ENCODE measurements at regions not wholly inside any gene's neighbourhood (a gene's known extent, or its start where the extent isn't known, plus 50 kb on each side); places are given as distances from the start of the nearest gene placed in this dataset.
A peak's percentile ranks its signal among the peaks of the same experiment; 100 is the strongest.
"Not testable (repeated sequence)": the region's sequence is repeated elsewhere in the genome, so short reads cannot be mapped to it uniquely, and the experiment has no call there.

- not testable (repeated sequence) for H3K4me3 ChIP-seq (ENCODE audit: severe bottlenecking); H3K9me3 ChIP-seq (ENCODE audit: severe bottlenecking); H3K4me1 ChIP-seq (ENCODE audit: insufficient read depth, poor library complexity, severe bottlenecking); H3K27me3 ChIP-seq (ENCODE audit: insufficient read depth, poor library complexity, severe bottlenecking); H3K36me3 ChIP-seq (ENCODE audit: low read depth); DNase-seq (ENCODE audit: low spot score); ATAC-seq (ENCODE audit: low read depth); H3K27ac ChIP-seq (ENCODE audit: poor library complexity, severe bottlenecking)
Observed at GRCh38 chrX:133483771-133484170, 68.5 kb upstream of the GPC4 start.

- no peak for TF ChIP-seq CTCF (IDR thresholded peaks at IDR 0.05; ENCODE audit: poor library complexity, severe bottlenecking)
- no peak overlapping the region for H3K4me3 ChIP-seq (ENCODE audit: severe bottlenecking)
- H3K27ac ChIP-seq (ENCODE audit: poor library complexity, severe bottlenecking): peak overlapping the region; percentile 45
- ATAC-seq (ENCODE audit: low read depth): peak; percentile 79
- no peak for DNase-seq (ENCODE audit: low spot score)
- H3K27me3 ChIP-seq (ENCODE audit: insufficient read depth, poor library complexity, severe bottlenecking): no peaks in the 10 kb centered on the region
- no peaks in the 10 kb centered on the region for H3K4me1 ChIP-seq (ENCODE audit: insufficient read depth, poor library complexity, severe bottlenecking)
- H3K9me3 ChIP-seq (ENCODE audit: severe bottlenecking): no peaks in the 10 kb centered on the region
- no peaks in the 10 kb centered on the region for H3K36me3 ChIP-seq (ENCODE audit: low read depth)
Observed at GRCh38 chrX:133482056-133482952, 67.0 kb upstream of the GPC4 start.

- DNase-seq (ENCODE audit: low spot score) (no peak), ATAC-seq (ENCODE audit: low read depth) (no peak)
- Histone ChIP-seq H3K4me3 (ENCODE audit: severe bottlenecking) (no peak overlapping the region), H3K27me3 (ENCODE audit: insufficient read depth, poor library complexity, severe bottlenecking) (no peaks in the 10 kb centered on the region), H3K36me3 (ENCODE audit: low read depth) (no peaks in the 10 kb centered on the region), H3K9me3 (ENCODE audit: severe bottlenecking) (no peaks in the 10 kb centered on the region), H3K27ac (ENCODE audit: poor library complexity, severe bottlenecking) (no peak overlapping the region), H3K4me1 (ENCODE audit: insufficient read depth, poor library complexity, severe bottlenecking) (no peaks in the 10 kb centered on the region)
- TF ChIP-seq CTCF (IDR thresholded peaks at IDR 0.05; ENCODE audit: poor library complexity, severe bottlenecking): no peak
Observed at GRCh38 chrX:133477986-133478385, 62.7 kb upstream of the GPC4 start.

- Histone ChIP-seq H3K9me3 (ENCODE audit: severe bottlenecking) (no peaks in the 10 kb centered on the region), H3K36me3 (ENCODE audit: low read depth) (no peaks in the 10 kb centered on the region), H3K27me3 (ENCODE audit: insufficient read depth, poor library complexity, severe bottlenecking) (no peaks in the 10 kb centered on the region), H3K4me1 (ENCODE audit: insufficient read depth, poor library complexity, severe bottlenecking) (no peaks in the 10 kb centered on the region), H3K4me3 (ENCODE audit: severe bottlenecking) (no peak overlapping the region), H3K27ac (ENCODE audit: poor library complexity, severe bottlenecking) (no peak overlapping the region)
- ATAC-seq (ENCODE audit: low read depth) (no peak), DNase-seq (ENCODE audit: low spot score) (no peak)
- no peak for TF ChIP-seq CTCF (IDR thresholded peaks at IDR 0.05; ENCODE audit: poor library complexity, severe bottlenecking)
Observed at GRCh38 chrX:133475953-133476352, 60.7 kb upstream of the GPC4 start.

GRCh38 chrX:133475521-133475920 is 60.2 kb upstream of the GPC4 start:
- ATAC-seq (ENCODE audit: low read depth): no peak
- DNase-seq (ENCODE audit: low spot score): no peak
- Histone ChIP-seq H3K9me3 (ENCODE audit: severe bottlenecking) (no peaks in the 10 kb centered on the region), H3K4me3 (ENCODE audit: severe bottlenecking) (no peak overlapping the region), H3K36me3 (ENCODE audit: low read depth) (no peaks in the 10 kb centered on the region), H3K27me3 (ENCODE audit: insufficient read depth, poor library complexity, severe bottlenecking) (no peaks in the 10 kb centered on the region), H3K4me1 (ENCODE audit: insufficient read depth, poor library complexity, severe bottlenecking) (no peaks in the 10 kb centered on the region), H3K27ac (ENCODE audit: poor library complexity, severe bottlenecking) (no peak overlapping the region)
- TF ChIP-seq CTCF (IDR thresholded peaks at IDR 0.05; ENCODE audit: poor library complexity, severe bottlenecking): no peak
